CD4-positive, alpha-beta T cell treated with Interleukin-10 for 1 hour (primary cell): ENCODE measurements at regions not wholly inside any gene's neighbourhood (a gene's known extent, or its start where the extent isn't known, plus 50 kb on each side); places are given as distances from the start of the nearest gene placed in this dataset.

Source experiments
- DNase-seq: peaks from one replicate; pipeline ENCODE4 v3.0.0-alpha.2; 2020

- DNase-seq, result no peak
Measured at GRCh38 chr4:111814961-111815360, 330.3 kb upstream of the FAM241A start.

GRCh38 chr4:111821342-111821741, 323.9 kb upstream of the FAM241A start:
- DNase-seq, result no peak

- no peak for DNase-seq
Measured at GRCh38 chr4:111836601-111837000, 308.7 kb upstream of the FAM241A start.

GRCh38 chr4:111837761-111838160, 307.5 kb upstream of the FAM241A start:
- DNase-seq, result no peak

GRCh38 chr4:111838406-111838930, 306.8 kb upstream of the FAM241A start:
- DNase-seq, result no peak

- no peak for DNase-seq
Measured at GRCh38 chr4:111839141-111839540, 306.1 kb upstream of the FAM241A start.

- no peak for DNase-seq
Measured at GRCh38 chr4:111842336-111842735, 302.9 kb upstream of the FAM241A start.

GRCh38 chr4:111847296-111848008, 297.8 kb upstream of the FAM241A start:
- no peak for DNase-seq

- no peak for DNase-seq
Measured at GRCh38 chr4:111849746-111850284, 295.4 kb upstream of the FAM241A start.

GRCh38 chr4:111854494-111855087, 290.7 kb upstream of the FAM241A start:
- no peak for DNase-seq

GRCh38 chr4:111855308-111855707, 289.9 kb upstream of the FAM241A start:
- no peak for DNase-seq

GRCh38 chr4:111864066-111864465, 281.2 kb upstream of the FAM241A start:
- DNase-seq, result no peak

- DNase-seq, result no peak
Measured at GRCh38 chr4:111869339-111869738, 275.9 kb upstream of the FAM241A start.

GRCh38 chr4:111871802-111872201, 273.5 kb upstream of the FAM241A start:
- DNase-seq, result no peak

GRCh38 chr4:111873801-111874200, 271.5 kb upstream of the FAM241A start:
- DNase-seq, result no peak

- no peak for DNase-seq
Measured at GRCh38 chr4:111879539-111879938, 265.7 kb upstream of the FAM241A start.

- DNase-seq, result no peak
Measured at GRCh38 chr4:111880116-111880515, 265.1 kb upstream of the FAM241A start.

- no peak for DNase-seq
Measured at GRCh38 chr4:111883557-111883999, 261.7 kb upstream of the FAM241A start.

GRCh38 chr4:111890412-111890811, 254.8 kb upstream of the FAM241A start:
- DNase-seq, result no peak

- no peak for DNase-seq
Measured at GRCh38 chr4:111905511-111905910, 239.7 kb upstream of the FAM241A start.

GRCh38 chr4:111919639-111920038, 225.6 kb upstream of the FAM241A start:
- no peak for DNase-seq

GRCh38 chr4:111921714-111922113, 223.5 kb upstream of the FAM241A start:
- no peak for DNase-seq

- no peak for DNase-seq
Measured at GRCh38 chr4:111923786-111924185, 221.5 kb upstream of the FAM241A start.

- DNase-seq, result no peak
Measured at GRCh38 chr4:111924696-111925095, 220.6 kb upstream of the FAM241A start.
